ENCODE measurements at regions not wholly inside any gene's neighbourhood (a gene's known extent, or its start where the extent isn't known, plus 50 kb on each side); places are given as distances from the start of the nearest gene placed in this dataset.
"Not testable (repeated sequence)": the region's sequence is repeated elsewhere in the genome, so short reads cannot be mapped to it uniquely, and the experiment has no call there.

- no peak for DNase-seq
Observed at GRCh38 chr4:116275006-116275405, 810.4 kb downstream of the TRAM1L1 start.

- DNase-seq = no peak
Observed at GRCh38 chr4:116272336-116272735, 813.0 kb downstream of the TRAM1L1 start.

- DNase-seq = not testable (repeated sequence)
Observed at GRCh38 chr4:116260931-116261330, 824.4 kb downstream of the TRAM1L1 start.

- DNase-seq = no peak
Observed at GRCh38 chr4:116244771-116245170, 840.6 kb downstream of the TRAM1L1 start.

- no peak for DNase-seq
Observed at GRCh38 chr4:116243431-116243830, 841.9 kb downstream of the TRAM1L1 start.

GRCh38 chr4:116233971-116234370 lies 851.4 kb downstream of the TRAM1L1 start:
- DNase-seq = no peak

- DNase-seq = not testable (repeated sequence)
Observed at GRCh38 chr4:116231999-116232398, 853.4 kb downstream of the TRAM1L1 start.

GRCh38 chr4:116229420-116229819 lies 856.0 kb downstream of the TRAM1L1 start:
- DNase-seq = no peak

GRCh38 chr4:116223040-116223732 lies 862.2 kb downstream of the TRAM1L1 start:
- no peak for DNase-seq

- DNase-seq = no peak
Observed at GRCh38 chr4:116217781-116218180, 867.6 kb downstream of the TRAM1L1 start.

GRCh38 chr4:116215622-116216021 lies 869.8 kb downstream of the TRAM1L1 start:
- DNase-seq = no peak

- DNase-seq = no peak
Observed at GRCh38 chr4:116202524-116202923, 882.9 kb downstream of the TRAM1L1 start.

GRCh38 chr4:116197317-116197809 lies 888.0 kb downstream of the TRAM1L1 start:
- no peak for DNase-seq

- DNase-seq = no peak
Observed at GRCh38 chr4:116183241-116183640, 902.1 kb downstream of the TRAM1L1 start.

- no peak for DNase-seq
Observed at GRCh38 chr4:116180157-116180601, 905.2 kb downstream of the TRAM1L1 start.

GRCh38 chr4:116151371-116151770 lies 934.0 kb downstream of the TRAM1L1 start:
- DNase-seq = not testable (repeated sequence)

GRCh38 chr4:116150152-116150551 lies 935.2 kb downstream of the TRAM1L1 start:
- no peak for DNase-seq

- no peak for DNase-seq
Observed at GRCh38 chr4:116143198-116143597, 942.2 kb downstream of the TRAM1L1 start.

GRCh38 chr4:116132946-116133345 lies 952.4 kb downstream of the TRAM1L1 start:
- DNase-seq = no peak

- no peak for DNase-seq
Observed at GRCh38 chr4:116126794-116127193, 958.6 kb downstream of the TRAM1L1 start.

- no peak for DNase-seq
Observed at GRCh38 chr4:116122124-116122523, 963.3 kb downstream of the TRAM1L1 start.

GRCh38 chr4:116118221-116118620 lies 967.2 kb downstream of the TRAM1L1 start:
- no peak for DNase-seq

- not testable (repeated sequence) for DNase-seq
Observed at GRCh38 chr4:116112861-116113260, 972.5 kb downstream of the TRAM1L1 start.

GRCh38 chr4:116110713-116111112 lies 974.7 kb downstream of the TRAM1L1 start:
- no peak for DNase-seq

- DNase-seq = no peak
Observed at GRCh38 chr4:116108606-116109005, 976.8 kb downstream of the TRAM1L1 start.
